ENCODE measurements at regions not wholly inside any gene's neighbourhood (a gene's known extent, or its start where the extent isn't known, plus 50 kb on each side); places are given as distances from the start of the nearest gene placed in this dataset.

DNA sequence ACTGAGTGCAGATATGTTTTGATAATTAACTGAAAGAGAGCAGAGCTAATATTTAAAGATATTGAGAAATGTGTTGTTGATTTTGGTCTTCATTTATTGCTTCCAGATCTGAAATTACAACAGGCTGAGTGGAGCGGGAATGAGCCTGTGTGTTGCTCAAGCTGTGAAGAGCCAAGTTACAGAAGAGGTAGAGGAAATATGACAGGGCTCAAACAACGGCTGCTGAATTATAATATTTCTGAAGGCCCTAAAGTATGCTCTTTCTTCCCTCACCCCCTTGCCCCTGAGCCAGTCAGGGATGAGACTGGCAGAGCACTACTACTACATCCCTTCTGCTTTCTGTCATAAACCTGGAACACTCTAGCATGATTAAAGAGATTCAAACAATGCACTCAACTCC lies 115.6 kb downstream of the FANCF start:
- no peaks in the 10 kb centered on the region for H3K27me3 ChIP-seq (ENCODE audit: control insufficient read depth in 2 of 2, insufficient read depth in 2 of 2, low read length in 2 of 2)
- no peak overlapping the region for H3K4me3 ChIP-seq (ENCODE audit: low read length in 2 of 2)
- H3K9ac ChIP-seq (ENCODE audit: low read depth in 1 of 2, low read length in 2 of 2) = no peak overlapping the region
- no peak overlapping the region for H3K27ac ChIP-seq (ENCODE audit: low read depth in 2 of 2, low read length in 2 of 2)
- no peaks in the 10 kb centered on the region for H3K4me1 ChIP-seq (ENCODE audit: control insufficient read depth in 2 of 2, insufficient read depth in 2 of 2, low read length in 2 of 2)
- no peaks in the 10 kb centered on the region for H3K36me3 ChIP-seq (ENCODE audit: control insufficient read depth in 2 of 2, insufficient read depth in 2 of 2, low read length in 2 of 2)
- no peaks in the 10 kb centered on the region for H3K9me3 ChIP-seq (ENCODE audit: control insufficient read depth in 2 of 2, low read length in 2 of 2)

DNA sequence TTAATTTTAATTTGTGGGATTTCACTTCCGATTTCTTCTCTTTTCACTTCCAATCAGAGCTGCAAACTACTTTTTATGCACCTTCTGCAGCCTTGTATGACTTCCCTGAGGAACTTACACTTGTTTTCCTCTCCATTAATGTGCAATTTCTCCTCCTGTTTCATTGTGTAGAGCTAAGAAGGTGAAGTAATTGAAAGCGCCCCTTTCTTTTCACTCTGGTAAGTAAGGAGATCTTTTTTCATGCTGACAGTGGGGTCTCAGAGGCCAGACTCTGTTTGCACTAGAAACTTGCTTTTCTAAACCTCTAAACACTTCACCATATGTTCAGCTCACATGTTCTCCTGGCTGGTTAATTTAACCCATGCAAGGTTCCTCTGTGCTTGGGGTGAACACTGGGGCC lies 117.0 kb downstream of the FANCF start:
- Histone ChIP-seq H3K4me1 (ENCODE audit: control insufficient read depth in 2 of 2, insufficient read depth in 2 of 2, low read length in 2 of 2) (no peaks in the 10 kb centered on the region), H3K27me3 (ENCODE audit: control insufficient read depth in 2 of 2, insufficient read depth in 2 of 2, low read length in 2 of 2) (no peaks in the 10 kb centered on the region), H3K27ac (ENCODE audit: low read depth in 2 of 2, low read length in 2 of 2) (no peak overlapping the region), H3K9me3 (ENCODE audit: control insufficient read depth in 2 of 2, low read length in 2 of 2) (no peaks in the 10 kb centered on the region), H3K36me3 (ENCODE audit: control insufficient read depth in 2 of 2, insufficient read depth in 2 of 2, low read length in 2 of 2) (no peaks in the 10 kb centered on the region), H3K9ac (ENCODE audit: low read depth in 1 of 2, low read length in 2 of 2) (no peak overlapping the region), H3K4me3 (ENCODE audit: low read length in 2 of 2) (no peak overlapping the region)

DNA sequence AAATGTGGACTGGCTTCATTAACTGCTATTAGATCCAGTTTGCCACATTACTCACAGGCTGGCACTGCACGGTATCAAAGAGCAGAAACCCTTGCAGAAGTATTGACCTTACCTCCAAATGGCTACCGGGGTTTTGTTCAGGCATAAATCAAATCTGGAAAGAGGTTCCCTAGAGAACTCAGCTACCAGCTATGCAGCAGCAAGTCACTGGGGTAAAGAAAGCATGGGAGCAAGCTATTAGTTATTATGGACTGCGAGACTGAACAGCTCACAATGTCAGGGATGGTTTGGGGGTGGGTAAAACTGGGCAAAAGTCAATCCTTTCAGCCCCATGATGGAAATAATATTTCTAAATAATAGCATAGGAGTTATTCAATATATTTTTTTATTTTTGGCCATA lies 128.1 kb downstream of the FANCF start:
- Histone ChIP-seq H3K36me3 (ENCODE audit: control insufficient read depth in 2 of 2, insufficient read depth in 2 of 2, low read length in 2 of 2) (no peaks in the 10 kb centered on the region), H3K4me1 (ENCODE audit: control insufficient read depth in 2 of 2, insufficient read depth in 2 of 2, low read length in 2 of 2) (no peaks in the 10 kb centered on the region), H3K9me3 (ENCODE audit: control insufficient read depth in 2 of 2, low read length in 2 of 2) (no peaks in the 10 kb centered on the region), H3K27me3 (ENCODE audit: control insufficient read depth in 2 of 2, insufficient read depth in 2 of 2, low read length in 2 of 2) (no peaks in the 10 kb centered on the region), H3K4me3 (ENCODE audit: low read length in 2 of 2) (no peak overlapping the region), H3K27ac (ENCODE audit: low read depth in 2 of 2, low read length in 2 of 2) (no peak overlapping the region), H3K9ac (ENCODE audit: low read depth in 1 of 2, low read length in 2 of 2) (no peak overlapping the region)

DNA sequence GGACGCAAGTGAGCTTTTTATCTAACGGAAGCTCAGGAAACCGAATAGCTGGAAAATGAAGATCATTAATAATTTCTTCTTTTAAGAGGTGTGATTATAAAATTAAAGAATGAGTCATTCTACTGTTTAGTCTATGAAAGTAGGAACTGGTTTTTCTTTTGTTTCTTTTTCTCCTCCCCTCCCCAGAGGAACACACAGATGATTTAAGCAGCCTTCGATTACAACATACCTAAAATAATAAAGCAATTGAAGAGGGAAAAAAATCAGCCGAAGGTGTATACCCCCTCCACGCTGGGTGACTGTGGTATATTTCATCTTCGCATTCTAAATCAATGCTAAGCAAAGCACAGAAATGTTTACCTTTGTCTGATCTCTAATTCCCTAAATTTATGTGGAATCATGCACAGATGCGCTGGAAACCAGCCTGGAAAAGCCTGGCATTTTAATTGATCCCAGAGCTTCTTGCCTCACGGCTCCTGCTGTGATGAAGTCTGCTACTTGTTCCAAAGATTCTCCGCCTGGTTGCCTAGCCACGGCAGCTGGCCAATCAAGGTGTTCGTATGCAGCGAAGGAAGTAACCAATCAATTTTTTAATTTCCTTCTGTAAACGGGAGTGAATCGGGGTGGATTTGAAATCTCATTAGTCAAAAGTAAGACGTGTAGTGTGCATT lies 133.9 kb downstream of the FANCF start:
- H3K9me3 ChIP-seq (ENCODE audit: control insufficient read depth in 2 of 2, low read length in 2 of 2) = no peaks in the 10 kb centered on the region

DNA sequence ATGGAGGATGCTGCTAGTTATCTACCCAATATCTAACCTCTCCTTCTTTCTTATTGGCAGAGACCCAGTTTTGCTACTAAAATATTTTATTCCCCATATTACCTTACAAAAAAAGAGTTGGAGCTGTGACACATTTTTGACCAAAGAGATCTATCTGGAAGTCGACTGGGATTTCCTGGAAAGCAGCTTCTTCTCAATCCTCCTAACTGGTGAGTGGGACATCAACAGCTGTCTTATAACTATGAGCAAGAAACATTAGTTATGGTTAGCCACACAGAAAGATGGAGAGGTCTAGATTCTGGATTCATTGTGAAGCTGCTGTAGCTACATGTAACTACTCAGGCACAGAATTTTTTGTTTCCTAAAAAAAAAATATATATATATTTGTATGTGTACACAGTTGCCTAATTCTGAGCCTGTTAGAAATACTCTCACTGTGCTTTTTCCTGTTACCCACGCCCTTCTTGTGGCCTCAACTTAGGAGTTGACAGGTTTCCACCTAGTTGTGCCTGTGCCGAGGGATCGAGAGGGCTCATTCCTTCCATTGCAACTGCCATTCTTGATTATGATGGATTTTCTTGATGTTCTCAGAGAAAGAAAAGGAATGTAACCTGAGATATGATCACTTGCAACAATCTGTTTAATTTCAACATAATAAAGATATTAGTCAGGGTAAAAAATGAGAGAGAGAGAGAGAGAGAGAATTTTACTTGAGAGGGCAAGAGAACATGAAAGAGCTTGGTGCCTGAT lies 142.0 kb downstream of the SLC17A6 start:
- no peak overlapping the region for H3K4me3 ChIP-seq (ENCODE audit: low read length in 2 of 2)
- no peak overlapping the region for H3K27ac ChIP-seq (ENCODE audit: low read depth in 2 of 2, low read length in 2 of 2)
- no peak overlapping the region for H3K9ac ChIP-seq (ENCODE audit: low read depth in 1 of 2, low read length in 2 of 2)
- no peaks in the 10 kb centered on the region for H3K9me3 ChIP-seq (ENCODE audit: control insufficient read depth in 2 of 2, low read length in 2 of 2)
- H3K4me1 ChIP-seq (ENCODE audit: control insufficient read depth in 2 of 2, insufficient read depth in 2 of 2, low read length in 2 of 2) = no peaks in the 10 kb centered on the region
- no peaks in the 10 kb centered on the region for H3K27me3 ChIP-seq (ENCODE audit: control insufficient read depth in 2 of 2, insufficient read depth in 2 of 2, low read length in 2 of 2)
- no peaks in the 10 kb centered on the region for H3K36me3 ChIP-seq (ENCODE audit: control insufficient read depth in 2 of 2, insufficient read depth in 2 of 2, low read length in 2 of 2)

More for the DNA sequence above, 133.9 kb downstream of the FANCF start:
- Histone ChIP-seq H3K27ac (ENCODE audit: low read depth in 2 of 2, low read length in 2 of 2) (no peak overlapping the region), H3K4me3 (ENCODE audit: low read length in 2 of 2) (no peak overlapping the region), H3K4me1 (ENCODE audit: control insufficient read depth in 2 of 2, insufficient read depth in 2 of 2, low read length in 2 of 2) (no peaks in the 10 kb centered on the region), H3K36me3 (ENCODE audit: control insufficient read depth in 2 of 2, insufficient read depth in 2 of 2, low read length in 2 of 2) (no peaks in the 10 kb centered on the region), H3K27me3 (ENCODE audit: control insufficient read depth in 2 of 2, insufficient read depth in 2 of 2, low read length in 2 of 2) (no peaks in the 10 kb centered on the region), H3K9ac (ENCODE audit: low read depth in 1 of 2, low read length in 2 of 2) (no peak overlapping the region)

DNA sequence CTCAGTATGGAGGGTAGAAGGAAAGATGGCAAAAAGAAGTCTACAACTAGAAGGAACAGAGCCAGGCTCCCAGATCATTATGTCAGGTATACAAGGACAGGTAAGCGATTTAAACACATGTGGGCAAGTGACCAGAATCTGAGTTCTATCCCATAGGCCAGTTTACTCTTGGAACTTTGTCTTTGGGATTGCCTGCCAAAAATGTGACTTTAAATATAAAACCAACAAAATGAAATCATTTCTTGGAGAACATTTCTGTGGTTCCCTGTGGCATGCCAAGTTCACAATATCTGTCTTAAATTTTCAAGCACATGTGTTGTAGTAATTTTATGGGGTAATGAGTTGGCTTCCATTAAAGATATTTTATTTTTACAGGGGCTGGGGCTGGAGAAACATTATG lies 141.0 kb downstream of the SLC17A6 start:
- H3K9me3 ChIP-seq (ENCODE audit: control insufficient read depth in 2 of 2, low read length in 2 of 2) = no peaks in the 10 kb centered on the region
- no peaks in the 10 kb centered on the region for H3K36me3 ChIP-seq (ENCODE audit: control insufficient read depth in 2 of 2, insufficient read depth in 2 of 2, low read length in 2 of 2)
- no peaks in the 10 kb centered on the region for H3K27me3 ChIP-seq (ENCODE audit: control insufficient read depth in 2 of 2, insufficient read depth in 2 of 2, low read length in 2 of 2)
- H3K4me3 ChIP-seq (ENCODE audit: low read length in 2 of 2) = no peak overlapping the region
- H3K9ac ChIP-seq (ENCODE audit: low read depth in 1 of 2, low read length in 2 of 2) = no peak overlapping the region
- no peaks in the 10 kb centered on the region for H3K4me1 ChIP-seq (ENCODE audit: control insufficient read depth in 2 of 2, insufficient read depth in 2 of 2, low read length in 2 of 2)
- no peak overlapping the region for H3K27ac ChIP-seq (ENCODE audit: low read depth in 2 of 2, low read length in 2 of 2)

DNA sequence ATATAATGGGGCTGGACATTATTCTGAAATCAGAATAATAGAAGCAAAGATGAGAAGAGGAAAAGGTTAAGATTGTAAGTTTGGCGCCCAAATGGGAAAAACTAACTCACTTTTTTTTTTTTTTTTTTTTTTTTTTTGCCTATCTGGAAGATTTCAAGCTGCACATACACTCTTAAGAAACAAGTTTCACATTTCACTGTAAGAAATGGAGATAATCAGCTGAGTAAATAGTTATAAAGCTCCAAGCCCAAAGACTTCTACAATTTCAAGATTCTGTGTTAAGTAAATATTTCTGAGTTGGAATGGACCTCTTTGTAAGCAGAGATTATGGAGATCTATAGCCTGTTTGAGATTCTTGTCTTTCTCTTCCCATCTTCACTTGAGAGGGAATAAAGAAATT lies 140.0 kb downstream of the SLC17A6 start:
- Histone ChIP-seq H3K27ac (ENCODE audit: low read depth in 2 of 2, low read length in 2 of 2) (no peak overlapping the region), H3K9me3 (ENCODE audit: control insufficient read depth in 2 of 2, low read length in 2 of 2) (no peaks in the 10 kb centered on the region), H3K4me1 (ENCODE audit: control insufficient read depth in 2 of 2, insufficient read depth in 2 of 2, low read length in 2 of 2) (no peaks in the 10 kb centered on the region), H3K4me3 (ENCODE audit: low read length in 2 of 2) (no peak overlapping the region), H3K27me3 (ENCODE audit: control insufficient read depth in 2 of 2, insufficient read depth in 2 of 2, low read length in 2 of 2) (no peaks in the 10 kb centered on the region), H3K9ac (ENCODE audit: low read depth in 1 of 2, low read length in 2 of 2) (no peak overlapping the region), H3K36me3 (ENCODE audit: control insufficient read depth in 2 of 2, insufficient read depth in 2 of 2, low read length in 2 of 2) (no peaks in the 10 kb centered on the region)

DNA sequence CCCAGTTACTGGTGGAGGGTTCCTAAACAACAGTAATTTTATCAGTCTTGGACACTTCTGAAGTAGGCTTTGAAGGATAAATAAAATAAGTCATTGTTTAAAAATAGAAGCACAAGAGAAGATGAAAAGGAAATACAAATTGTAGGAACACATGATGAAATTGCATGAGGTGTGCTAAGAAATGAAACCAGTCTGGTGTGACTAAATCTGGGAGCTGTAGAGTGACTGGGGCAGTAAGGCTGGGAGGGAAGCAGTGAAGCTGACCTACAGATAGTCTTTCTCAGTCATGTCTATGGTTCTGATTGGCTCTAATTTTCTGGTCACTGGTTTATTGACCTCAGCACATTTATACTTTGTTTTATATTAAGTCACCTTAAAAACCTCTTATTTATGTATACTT lies 139.1 kb downstream of the SLC17A6 start:
- Histone ChIP-seq H3K9ac (ENCODE audit: low read depth in 1 of 2, low read length in 2 of 2) (no peak overlapping the region), H3K4me1 (ENCODE audit: control insufficient read depth in 2 of 2, insufficient read depth in 2 of 2, low read length in 2 of 2) (no peaks in the 10 kb centered on the region), H3K4me3 (ENCODE audit: low read length in 2 of 2) (no peak overlapping the region), H3K27ac (ENCODE audit: low read depth in 2 of 2, low read length in 2 of 2) (no peak overlapping the region), H3K9me3 (ENCODE audit: control insufficient read depth in 2 of 2, low read length in 2 of 2) (no peaks in the 10 kb centered on the region), H3K36me3 (ENCODE audit: control insufficient read depth in 2 of 2, insufficient read depth in 2 of 2, low read length in 2 of 2) (no peaks in the 10 kb centered on the region), H3K27me3 (ENCODE audit: control insufficient read depth in 2 of 2, insufficient read depth in 2 of 2, low read length in 2 of 2) (no peaks in the 10 kb centered on the region)

DNA sequence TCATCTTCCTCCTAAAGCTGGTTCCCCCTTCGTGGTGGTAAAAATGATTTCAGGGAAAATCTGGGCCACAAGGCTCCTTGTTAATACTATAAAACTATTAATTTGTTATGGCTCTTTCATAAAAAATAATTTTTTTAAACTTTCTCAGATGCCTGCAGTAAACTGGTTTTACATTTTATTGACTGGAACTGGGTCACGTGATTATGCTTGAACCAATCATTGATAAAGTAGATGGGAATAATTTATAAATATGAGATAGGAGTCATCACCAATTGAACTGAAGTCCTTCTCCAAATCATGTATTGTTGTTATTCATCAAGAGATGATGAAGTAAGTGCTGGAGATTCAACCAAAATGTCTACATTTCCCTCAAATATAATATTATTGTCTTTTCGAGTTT lies 138.4 kb downstream of the SLC17A6 start:
- H3K36me3 ChIP-seq (ENCODE audit: control insufficient read depth in 2 of 2, insufficient read depth in 2 of 2, low read length in 2 of 2) = no peaks in the 10 kb centered on the region
- H3K4me1 ChIP-seq (ENCODE audit: control insufficient read depth in 2 of 2, insufficient read depth in 2 of 2, low read length in 2 of 2) = no peaks in the 10 kb centered on the region
- H3K4me3 ChIP-seq (ENCODE audit: low read length in 2 of 2) = no peak overlapping the region
- H3K27ac ChIP-seq (ENCODE audit: low read depth in 2 of 2, low read length in 2 of 2) = no peak overlapping the region
- no peak overlapping the region for H3K9ac ChIP-seq (ENCODE audit: low read depth in 1 of 2, low read length in 2 of 2)
- H3K27me3 ChIP-seq (ENCODE audit: control insufficient read depth in 2 of 2, insufficient read depth in 2 of 2, low read length in 2 of 2) = no peaks in the 10 kb centered on the region
- no peaks in the 10 kb centered on the region for H3K9me3 ChIP-seq (ENCODE audit: control insufficient read depth in 2 of 2, low read length in 2 of 2)

DNA sequence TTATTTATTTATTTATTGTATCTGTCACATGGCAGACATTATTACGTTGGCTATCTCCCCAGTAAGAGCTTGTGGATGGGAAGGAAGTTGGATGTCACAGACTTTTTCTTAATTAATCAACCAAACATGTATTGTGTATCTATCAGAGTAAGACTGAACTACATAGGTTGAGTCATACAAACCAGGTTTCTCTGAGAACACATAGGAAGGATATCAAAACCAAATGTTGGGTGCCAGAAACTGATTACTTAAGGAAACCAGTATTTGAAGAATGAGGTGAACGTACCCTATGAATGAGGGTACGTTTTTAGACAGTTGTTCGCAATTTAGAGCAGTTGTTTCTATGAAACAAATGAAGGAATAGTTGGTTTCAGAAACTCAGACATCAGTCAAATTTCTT lies 136.4 kb downstream of the SLC17A6 start:
- Histone ChIP-seq H3K4me3 (ENCODE audit: low read length in 2 of 2) (no peak overlapping the region), H3K9ac (ENCODE audit: low read depth in 1 of 2, low read length in 2 of 2) (no peak overlapping the region), H3K4me1 (ENCODE audit: control insufficient read depth in 2 of 2, insufficient read depth in 2 of 2, low read length in 2 of 2) (no peaks in the 10 kb centered on the region), H3K27ac (ENCODE audit: low read depth in 2 of 2, low read length in 2 of 2) (no peak overlapping the region), H3K36me3 (ENCODE audit: control insufficient read depth in 2 of 2, insufficient read depth in 2 of 2, low read length in 2 of 2) (no peaks in the 10 kb centered on the region), H3K9me3 (ENCODE audit: control insufficient read depth in 2 of 2, low read length in 2 of 2) (no peaks in the 10 kb centered on the region), H3K27me3 (ENCODE audit: control insufficient read depth in 2 of 2, insufficient read depth in 2 of 2, low read length in 2 of 2) (no peaks in the 10 kb centered on the region)

Measured in mucosa of rectum (tissue), 2 donors.